KMS-11 (cell line): ENCODE measurements at regions not wholly inside any gene's neighbourhood (a gene's known extent, or its start where the extent isn't known, plus 50 kb on each side); places are given as distances from the start of the nearest gene placed in this dataset.

ENCODE experiments used
- H2AFZ ChIP-seq: fragments of 200-600 bp; sonication (generic); 2 replicates; pipeline ENCODE4 v1.6.1; 2016; ENCODE audit warnings: antibody characterized with exemption, mixed run types, low read depth
- H3K27ac ChIP-seq: fragments of 200-600 bp; sonication (generic); 2 replicates; pipeline ENCODE4 v1.6.1; 2016; ENCODE audit warnings: mild to moderate bottlenecking, mixed run types
- H3K27me3 ChIP-seq: fragments of 200-600 bp; sonication (generic); 2 replicates; pipeline ENCODE4 v1.6.1; 2017; ENCODE audit warnings: mild to moderate bottlenecking, low read depth, mixed run types, moderate library complexity; ENCODE audit not compliant: insufficient read depth
- H3K36me3 ChIP-seq: fragments of 200-600 bp; sonication (generic); 2 replicates; pipeline ENCODE4 v1.6.1; 2017; ENCODE audit warnings: mild to moderate bottlenecking, mixed run types; ENCODE audit not compliant: insufficient read depth
- H3K4me1 ChIP-seq: fragments of 200-600 bp; sonication (generic); 2 replicates; pipeline ENCODE4 v1.6.1; 2016; ENCODE audit warnings: mild to moderate bottlenecking, low read depth, mixed run types; ENCODE audit not compliant: poor library complexity, severe bottlenecking
- H3K4me2 ChIP-seq: fragments of 200-600 bp; sonication (generic); 2 replicates; pipeline ENCODE4 v1.7.0; 2016; ENCODE audit warnings: mild to moderate bottlenecking, mixed run types
- H3K4me3 ChIP-seq: fragments of 200-600 bp; sonication (generic); IDR thresholded peaks from 2 replicates; pipeline ENCODE4 v1.6.1; 2017; ENCODE audit warnings: low read depth, low read length, mixed read lengths; ENCODE audit not compliant: insufficient read depth
- H3K79me2 ChIP-seq: fragments of 200-600 bp; sonication (generic); 2 replicates; pipeline ENCODE4 v1.6.1; 2016; ENCODE audit warnings: low read depth, mixed run types; ENCODE audit not compliant: insufficient read depth
- H3K9ac ChIP-seq: fragments of 200-600 bp; sonication (generic); 2 replicates; pipeline ENCODE4 v1.6.1; 2016; ENCODE audit warnings: mild to moderate bottlenecking, mixed run types
- H4K20me1 ChIP-seq: fragments of 200-600 bp; sonication (generic); 2 replicates; pipeline ENCODE4 v1.6.1; 2016; ENCODE audit warnings: mild to moderate bottlenecking, mixed run types; ENCODE audit not compliant: insufficient read depth
- CTCF ChIP-seq: fragments of 200-600 bp; sonication (generic); conservative IDR thresholded peaks from 2 replicates; pipeline ENCODE4 v1.6.1; 2017; ENCODE audit warnings: low read depth, mild to moderate bottlenecking, antibody characterized with exemption, low read length, moderate library complexity, mixed read lengths

GRCh38 chr14:94689218-94689984, 77.2 kb downstream of the SERPINA3 start:
- no peak overlapping the region; the same call in 1 of the 2 replicates for H2AFZ ChIP-seq
- H3K27ac ChIP-seq, result no peak overlapping the region

GRCh38 chr14:94686511-94687160, 74.4 kb downstream of the SERPINA3 start:
- H3K27ac ChIP-seq, result no peak overlapping the region
- TF ChIP-seq CTCF, result no peak
- H4K20me1 ChIP-seq, result no peaks in the 10 kb centered on the region

More at GRCh38 chr14:94689218-94689984, 77.2 kb downstream of the SERPINA3 start:
- no peak overlapping the region for H3K4me2 ChIP-seq
- no peaks in the 10 kb centered on the region for H3K27me3 ChIP-seq
- H3K36me3 ChIP-seq, result no peaks in the 10 kb centered on the region
- no peaks in the 10 kb centered on the region for H3K4me1 ChIP-seq
- no peaks in the 10 kb centered on the region for H3K79me2 ChIP-seq
- no peak overlapping the region for H3K4me3 ChIP-seq
- no peak overlapping the region for H3K9ac ChIP-seq
- TF ChIP-seq CTCF, result peak; percentile 69
- no peaks in the 10 kb centered on the region for H4K20me1 ChIP-seq

GRCh38 chr14:94685681-94686485, 73.7 kb downstream of the SERPINA3 start:
- Histone ChIP-seq H3K36me3 (no peaks in the 10 kb centered on the region), H2AFZ (no peak overlapping the region), H3K4me2 (no peak overlapping the region), H3K79me2 (no peaks in the 10 kb centered on the region), H3K4me3 (no peak overlapping the region), H3K9ac (no peak overlapping the region), H3K4me1 (no peaks in the 10 kb centered on the region), H4K20me1 (no peaks in the 10 kb centered on the region), H3K27ac (no peak overlapping the region), H3K27me3 (no peaks in the 10 kb centered on the region)
- no peak for TF ChIP-seq CTCF

More at GRCh38 chr14:94686511-94687160, 74.4 kb downstream of the SERPINA3 start:
- no peaks in the 10 kb centered on the region for H3K4me1 ChIP-seq
- H3K27me3 ChIP-seq, result no peaks in the 10 kb centered on the region
- no peak overlapping the region for H2AFZ ChIP-seq
- no peaks in the 10 kb centered on the region for H3K79me2 ChIP-seq
- H3K36me3 ChIP-seq, result no peaks in the 10 kb centered on the region
- H3K4me3 ChIP-seq, result no peak overlapping the region
- H3K4me2 ChIP-seq, result no peak overlapping the region
- H3K9ac ChIP-seq, result no peak overlapping the region

GRCh38 chr14:94685166-94685581, 73.0 kb downstream of the SERPINA3 start:
- H3K27me3 ChIP-seq, result no peaks in the 10 kb centered on the region
- H3K27ac ChIP-seq, result no peak overlapping the region
- H3K36me3 ChIP-seq, result no peaks in the 10 kb centered on the region
- no peak overlapping the region for H3K4me2 ChIP-seq
- no peaks in the 10 kb centered on the region for H4K20me1 ChIP-seq
- no peaks in the 10 kb centered on the region for H3K79me2 ChIP-seq
- H3K4me3 ChIP-seq, result no peak overlapping the region
- no peak overlapping the region for H2AFZ ChIP-seq
- no peak overlapping the region for H3K9ac ChIP-seq
- no peak for TF ChIP-seq CTCF
- H3K4me1 ChIP-seq, result no peaks in the 10 kb centered on the region
